H9 (cell line): ENCODE measurements at regions not wholly inside any gene's neighbourhood (a gene's known extent, or its start where the extent isn't known, plus 50 kb on each side); places are given as distances from the start of the nearest gene placed in this dataset.

Experiments used
- DNase-seq: peaks from one replicate; pipeline ENCODE4 v3.0.0-alpha.2; 2017
- H2AFZ ChIP-seq: one replicate; pipeline ENCODE4 v1.6.1; 2013; ENCODE audit warnings: mild to moderate bottlenecking, low read length, control low read depth, moderate library complexity
- H2AK5ac ChIP-seq: 2 replicates; pipeline ENCODE4 v1.6.1; 2013; ENCODE audit warnings: low read length, control low read depth, mixed read lengths; ENCODE audit not compliant: insufficient read length
- H2BK120ac ChIP-seq: one replicate; pipeline ENCODE4 v1.6.1; 2013; ENCODE audit warnings: low read depth, mild to moderate bottlenecking, low read length, control low read depth, inconsistent platforms; ENCODE audit not compliant: poor library complexity, severe bottlenecking
- H2BK12ac ChIP-seq: 2 replicates; pipeline ENCODE4 v1.6.1; 2013; ENCODE audit warnings: low read length, control low read depth, mixed read lengths, low read depth; ENCODE audit not compliant: insufficient read length
- H2BK15ac ChIP-seq: 2 replicates; pipeline ENCODE4 v1.6.1; 2013; ENCODE audit warnings: low read depth, low read length, control low read depth
- H2BK20ac ChIP-seq: one replicate; pipeline ENCODE4 v1.6.1; 2013; ENCODE audit warnings: low read depth, mild to moderate bottlenecking, low read length, control low read depth, inconsistent platforms; ENCODE audit not compliant: poor library complexity, severe bottlenecking
- H2BK5ac ChIP-seq: 2 replicates; pipeline ENCODE4 v1.6.1; 2013; ENCODE audit warnings: low read length, control low read depth, mixed read lengths; ENCODE audit not compliant: insufficient read length
- H3K14ac ChIP-seq: 2 replicates; pipeline ENCODE4 v1.6.1; 2013; ENCODE audit warnings: low read length, control low read depth; ENCODE audit not compliant: insufficient read depth
- H3K18ac ChIP-seq: 2 replicates; pipeline ENCODE4 v1.6.1; 2013; ENCODE audit warnings: low read depth, mild to moderate bottlenecking, mixed read lengths, low read length, control low read depth; ENCODE audit not compliant: insufficient read length
- H3K23ac ChIP-seq: 2 replicates; pipeline ENCODE4 v1.6.1; 2013; ENCODE audit warnings: low read length, control low read depth, mixed read lengths, low read depth; ENCODE audit not compliant: insufficient read length
- H3K23me2 ChIP-seq: 2 replicates; pipeline ENCODE4 v1.6.1; 2013; ENCODE audit warnings: low read depth, mild to moderate bottlenecking, mixed read lengths, low read length, control low read depth; ENCODE audit not compliant: insufficient read length, poor library complexity, severe bottlenecking
- H3K27ac ChIP-seq: 2 replicates; pipeline ENCODE4 v1.5.1; 2013; ENCODE audit warnings: low read length, control low read depth, mixed read lengths, low read depth; ENCODE audit not compliant: insufficient read length
- H3K27me3 ChIP-seq: 2 replicates; pipeline ENCODE4 v1.6.1; 2013; ENCODE audit warnings: low read length, control low read depth, inconsistent platforms; ENCODE audit not compliant: insufficient read depth
- H3K4ac ChIP-seq: 2 replicates; pipeline ENCODE4 v1.6.1; 2013; ENCODE audit warnings: low read depth, mild to moderate bottlenecking, control low read depth, inconsistent platforms, low read length, moderate library complexity
- H3K4me1 ChIP-seq: 2 replicates; pipeline ENCODE4 v1.6.1; 2013; ENCODE audit warnings: low read length, control low read depth, inconsistent platforms; ENCODE audit not compliant: insufficient read depth
- H3K4me2 ChIP-seq: 2 replicates; pipeline ENCODE4 v1.6.1; 2013; ENCODE audit warnings: low read length, control low read depth, mixed read lengths; ENCODE audit not compliant: insufficient read length, insufficient read depth
- H3K56ac ChIP-seq: 2 replicates; pipeline ENCODE4 v1.6.1; 2013; ENCODE audit warnings: low read depth, mild to moderate bottlenecking, mixed read lengths, low read length, control low read depth; ENCODE audit not compliant: insufficient read length
- H3K79me1 ChIP-seq: 2 replicates; pipeline ENCODE4 v1.6.1; 2013; ENCODE audit warnings: low read depth, mild to moderate bottlenecking, moderate library complexity, low read length, control low read depth, inconsistent platforms; ENCODE audit not compliant: insufficient read depth, poor library complexity, severe bottlenecking
- H3K79me2 ChIP-seq: 2 replicates; pipeline ENCODE4 v1.6.1; 2013; ENCODE audit warnings: low read length, control low read depth, inconsistent platforms; ENCODE audit not compliant: insufficient read depth
- H3K9ac ChIP-seq: 2 replicates; pipeline ENCODE4 v1.6.1; 2013; ENCODE audit warnings: low read length, control low read depth, mixed read lengths; ENCODE audit not compliant: insufficient read length; ENCODE audit errors: extremely low read depth
- H3K9me3 ChIP-seq: one replicate; pipeline ENCODE4 v1.6.1; 2013; ENCODE audit warnings: low read depth, low read length, inconsistent platforms; ENCODE audit not compliant: control insufficient read depth
- H3T11ph ChIP-seq: one replicate; pipeline ENCODE4 v1.6.1; 2013; ENCODE audit warnings: mild to moderate bottlenecking, low read length, control low read depth, inconsistent platforms
- H4K20me1 ChIP-seq: one replicate; pipeline ENCODE4 v1.6.1; 2013; ENCODE audit not compliant: control insufficient read depth, insufficient read length, insufficient read depth
- H4K5ac ChIP-seq: 2 replicates; pipeline ENCODE4 v1.6.1; 2013; ENCODE audit warnings: low read depth, mild to moderate bottlenecking, mixed read lengths, low read length, control low read depth; ENCODE audit not compliant: insufficient read length
- H4K8ac ChIP-seq: replicated peaks from 2 replicates; pipeline ENCODE4 v1.6.1; 2013; ENCODE audit warnings: low read length, control low read depth, mixed read lengths, low read depth; ENCODE audit not compliant: insufficient read length
- H4K91ac ChIP-seq: 2 replicates; pipeline ENCODE4 v1.6.1; 2013; ENCODE audit warnings: low read depth, mild to moderate bottlenecking, moderate library complexity, mixed read lengths, low read length, control low read depth; ENCODE audit not compliant: insufficient read length
- H3K27ac Mint-ChIP-seq, 3 experiments: 2 replicates in 2 of 3; 3 replicates in 1 of 3; pipeline ENCODE4 v1.8.0; 2020 to 2021; ENCODE audit warnings: mixed read lengths in 3 of 3, mild to moderate bottlenecking in 1 of 3, moderate library complexity in 1 of 3
- H3K27me3 Mint-ChIP-seq: 2 replicates; pipeline ENCODE4 v1.8.0; 2021; ENCODE audit warnings: low read depth, mild to moderate bottlenecking, moderate library complexity, mixed read lengths
- H3K36me3 Mint-ChIP-seq, 3 experiments: 2 replicates in 2 of 3; 3 replicates in 1 of 3; pipeline ENCODE4 v1.8.0; 2020 to 2021; ENCODE audit warnings: low read depth in 3 of 3, mixed read lengths in 3 of 3; ENCODE audit not compliant: insufficient read depth in 1 of 3
- H3K4me1 Mint-ChIP-seq, 2 experiments: 2 replicates each; pipeline ENCODE4 v1.8.0; 2020; ENCODE audit warnings: mixed read lengths in 2 of 2
- H3K4me3 Mint-ChIP-seq, 2 experiments: 2 replicates in 1 of 2; 3 replicates in 1 of 2; pipeline ENCODE4 v1.8.0; 2020 to 2021; ENCODE audit warnings: mild to moderate bottlenecking in 2 of 2, mixed read lengths in 2 of 2, moderate library complexity in 1 of 2
- H3K9me3 Mint-ChIP-seq, 2 experiments: 2 replicates in 1 of 2; 3 replicates in 1 of 2; pipeline ENCODE4 v1.8.0; 2020; ENCODE audit warnings: mild to moderate bottlenecking in 2 of 2, mixed read lengths in 2 of 2, moderate library complexity in 1 of 2
- CTCF ChIP-seq: fragments of 200-600 bp; sonication (generic); conservative IDR thresholded peaks from 3 replicates; pipeline ENCODE4 v1.8.0; 2021; ENCODE audit warnings: antibody characterized with exemption, mild to moderate bottlenecking
- WGBS: extraction: QIAGEN DNeasy Blood & Tissue Kit; methylation state at CpG from one replicate; pipeline ENCODE4 v1.1.7; 2013; ENCODE audit warnings: missing lambda C conversion rate, low lambda C conversion rate, mixed read lengths; ENCODE audit not compliant: insufficient read length; ENCODE audit errors: extremely low coverage; 5-methylcytosine and 5-hydroxymethylcytosine counted together

DNA sequence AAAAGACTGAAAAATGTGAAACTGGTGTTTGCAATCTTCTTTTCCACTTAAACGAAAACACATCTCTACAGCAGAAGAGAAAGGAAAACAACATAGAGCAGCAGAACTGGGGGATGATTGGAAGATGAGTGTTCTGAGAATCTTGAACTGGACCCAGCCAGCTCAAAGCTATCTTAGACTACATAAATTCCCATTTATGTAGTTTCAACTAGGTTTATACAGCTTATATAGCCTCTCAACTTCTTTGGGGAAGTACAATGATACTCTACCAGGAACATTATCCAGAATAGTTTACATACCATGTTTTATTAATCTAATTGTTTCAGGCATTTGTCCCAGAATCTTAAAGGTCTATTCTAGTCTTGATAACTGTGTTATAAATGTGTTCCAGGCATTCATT, 658.2 kb upstream of the LMCD1 start:
- no CpG with 5 or more reads among the region's 1 CpG for WGBS
- Histone ChIP-seq H2BK5ac (no peak overlapping the region), H3K23me2 (no peaks in the 10 kb centered on the region), H2AFZ (no peak overlapping the region), H3K56ac (no peak overlapping the region), H3K23ac (no peak overlapping the region), H3K14ac (no peak overlapping the region), H4K91ac (no peak overlapping the region), H3K18ac (no peak overlapping the region), H3K79me2 (no peaks in the 10 kb centered on the region), H3K4ac (no peak overlapping the region), H3K27me3 (no peaks in the 10 kb centered on the region), H3K9me3 (no peaks in the 10 kb centered on the region), H2BK20ac (no peak overlapping the region), H2BK120ac (no peak overlapping the region), H4K20me1 (no peaks in the 10 kb centered on the region), H4K5ac (no peak overlapping the region), H3K4me1 (no peaks in the 10 kb centered on the region), H2BK15ac (no peak overlapping the region), H4K8ac (no peak overlapping the region), H2AK5ac (no peak overlapping the region), H3T11ph (no peak overlapping the region), H2BK12ac (no peak overlapping the region), H3K27ac (no peak overlapping the region), H3K79me1 (no peaks in the 10 kb centered on the region), H3K4me2 (no peak overlapping the region), H3K9ac (no peak overlapping the region)
- DNase-seq = no peak
- H3K27ac Mint-ChIP-seq = no peak overlapping the region
- H3K4me1 Mint-ChIP-seq = peaks cover 3 to 10% of the 10 kb centered on the region in 2 experiments; a peak in 2 of 4 replicates
- H3K4me3 Mint-ChIP-seq = no peak overlapping the region
- no peaks in the 10 kb centered on the region for H3K27me3 Mint-ChIP-seq
- TF ChIP-seq CTCF = no peak
- no peaks in the 10 kb centered on the region for H3K36me3 Mint-ChIP-seq
- peaks cover 0 to 4% of the 10 kb centered on the region in 2 experiments; a peak in 3 of 5 replicates for H3K9me3 Mint-ChIP-seq
